Breast epithelium (tissue), 4 donors: ENCODE measurements at regions not wholly inside any gene's neighbourhood (a gene's known extent, or its start where the extent isn't known, plus 50 kb on each side); places are given as distances from the start of the nearest gene placed in this dataset.

Source experiments
- DNase-seq, 2 donors: peaks; one replicate each; pipeline ENCODE4 v3.0.0-alpha.2; 2019; ENCODE audit warnings: low spot score in 2 of 2
- H3K27ac ChIP-seq, 2 donors: fragments of 200-600 bp; sonication (generic) in 1 of 2; one replicate each; pipeline ENCODE4 v1.5.1; 2016 to 2019; ENCODE audit warnings: mild to moderate bottlenecking in 1 of 2
- H3K27me3 ChIP-seq, 2 donors: fragments of 200-600 bp; sonication (generic) in 1 of 2; one replicate each; pipeline versions ENCODE4 v1.5.1 to v1.6.0; 2017 to 2019; ENCODE audit warnings: control low read depth in 1 of 2, mild to moderate bottlenecking in 1 of 2
- H3K36me3 ChIP-seq: fragments of 200-600 bp; one replicate; pipeline ENCODE4 v1.5.1; 2019
- H3K4me1 ChIP-seq, 2 donors: fragments of 200-600 bp; sonication (generic); one replicate each; pipeline ENCODE4 v1.5.1; 2016 to 2019; ENCODE audit warnings: control low read depth in 1 of 2
- H3K4me3 ChIP-seq, 3 donors: fragments of 200-600 bp; sonication (generic); 1 replicate in 2 of 3; 2 replicates in 1 of 3; pipeline ENCODE4 v1.5.1; 2016 to 2019; ENCODE audit warnings: mild to moderate bottlenecking in 3 of 3, moderate library complexity in 2 of 3
- H3K9me3 ChIP-seq, 2 donors: fragments of 200-600 bp; sonication (generic) in 1 of 2; one replicate each; pipeline ENCODE4 v1.5.1; 2016 to 2019; ENCODE audit warnings: control low read depth in 1 of 2
- CTCF ChIP-seq, 3 donors: fragments of 450-650 bp; IDR thresholded peaks; one replicate each; pipeline ENCODE4 v1.5.1; 2016 to 2017; ENCODE audit warnings: antibody characterized with exemption in 3 of 3, mild to moderate bottlenecking in 3 of 3, moderate library complexity in 3 of 3
- POLR2A ChIP-seq: fragments of 450-650 bp; IDR thresholded peaks from one replicate; pipeline ENCODE4 v1.6.1; 2016; ENCODE audit warnings: antibody characterized with exemption, mild to moderate bottlenecking, moderate library complexity
- POLR2AphosphoS5 ChIP-seq, 3 donors: sonication (generic); formaldehyde crosslinking; IDR thresholded peaks; one replicate each; pipeline ENCODE4 v1.6.1; 2017; ENCODE audit warnings: antibody characterized with exemption in 3 of 3
- intact Hi-C: fragments of 100-400 bp; cut with DNase I; formaldehyde crosslinking; loops from one replicate; pipeline ENCODE4 v1.15.1; 2023; ENCODE audit warnings: low total_unique reads

GRCh38 chr1:199067483-199067882 is 428.6 kb downstream of the PTPRC start:
- intact Hi-C loops = no loop called here
- Histone ChIP-seq H3K4me1 (no peaks in the 10 kb centered on the region), H3K9me3 (no peaks in the 10 kb centered on the region), H3K36me3 (no peaks in the 10 kb centered on the region), H3K27me3 (no peaks in the 10 kb centered on the region), H3K4me3 (no peak overlapping the region), H3K27ac (no peak overlapping the region)
- TF ChIP-seq POLR2A = no peak
- no peak for TF ChIP-seq POLR2AphosphoS5 (IDR thresholded peaks at IDR 0.05)
- no peak for DNase-seq

DNA sequence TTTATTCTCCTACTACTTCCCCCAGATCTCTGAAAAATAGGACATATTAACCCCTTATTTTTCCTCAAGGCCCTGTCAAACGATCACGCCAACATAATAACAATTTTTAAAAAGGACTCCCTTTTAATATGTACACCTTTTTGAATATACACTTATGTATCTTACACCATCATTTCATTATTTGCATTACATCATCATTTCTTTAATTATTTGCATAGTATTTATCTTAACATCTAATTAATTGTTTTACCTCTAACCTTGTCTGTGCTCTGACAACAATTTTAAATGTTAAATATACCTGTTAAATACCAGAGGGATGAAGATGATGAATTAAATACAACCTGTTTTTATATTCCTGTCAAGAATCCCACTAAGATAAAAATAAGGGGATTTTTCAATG is 432.2 kb downstream of the PTPRC start:
- Histone ChIP-seq H3K27me3 (no peaks in the 10 kb centered on the region), H3K4me1 (no peaks in the 10 kb centered on the region), H3K9me3 (no peaks in the 10 kb centered on the region), H3K36me3 (no peaks in the 10 kb centered on the region), H3K4me3 (no peak overlapping the region), H3K27ac (no peak overlapping the region)
- no peak for TF ChIP-seq POLR2A
- no peak for TF ChIP-seq CTCF (IDR thresholded peaks at IDR 0.05)
- TF ChIP-seq POLR2AphosphoS5 (IDR thresholded peaks at IDR 0.05) = no peak
- no peak for DNase-seq
- intact Hi-C loops = no loop called here

DNA sequence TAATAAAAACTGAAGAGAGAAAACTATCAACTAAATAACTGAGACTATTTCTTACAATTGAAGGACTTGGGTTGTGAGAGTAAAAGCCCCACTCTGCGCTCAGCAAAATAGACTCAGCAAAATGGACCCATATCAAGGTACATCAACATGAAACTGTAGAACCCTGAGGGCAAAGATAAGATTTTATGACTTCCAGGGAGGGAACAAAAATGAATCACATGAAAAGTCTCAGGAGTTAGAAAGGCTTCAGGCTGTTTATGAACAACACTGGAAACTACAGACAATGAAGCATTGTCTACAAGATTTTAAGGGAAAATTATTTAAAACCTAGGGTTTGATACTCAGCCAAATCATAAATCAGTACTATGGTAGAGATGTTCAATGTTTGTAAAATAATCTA is 434.3 kb downstream of the PTPRC start:
- Histone ChIP-seq H3K4me1 (no peaks in the 10 kb centered on the region), H3K27ac (no peak overlapping the region), H3K4me3 (no peak overlapping the region), H3K9me3 (no peaks in the 10 kb centered on the region), H3K27me3 (no peaks in the 10 kb centered on the region), H3K36me3 (no peaks in the 10 kb centered on the region)
- intact Hi-C loops = no loop called here
- DNase-seq = no peak
- TF ChIP-seq POLR2A (no peak), POLR2AphosphoS5 (IDR thresholded peaks at IDR 0.05) (no peak), CTCF (IDR thresholded peaks at IDR 0.05) (no peak)

- no peak for DNase-seq
- no peaks in the 10 kb centered on the region for H3K4me1 ChIP-seq
- intact Hi-C loops = no loop called here
- no peak overlapping the region for H3K27ac ChIP-seq
- no peaks in the 10 kb centered on the region for H3K27me3 ChIP-seq
- no peak overlapping the region for H3K4me3 ChIP-seq
- no peaks in the 10 kb centered on the region for H3K36me3 ChIP-seq
- H3K9me3 ChIP-seq = no peaks in the 10 kb centered on the region
- TF ChIP-seq CTCF (IDR thresholded peaks at IDR 0.05) (no peak), POLR2AphosphoS5 (IDR thresholded peaks at IDR 0.05) (no peak), POLR2A (no peak)
Observed at GRCh38 chr1:199075792-199076191, 437.0 kb downstream of the PTPRC start.

DNA sequence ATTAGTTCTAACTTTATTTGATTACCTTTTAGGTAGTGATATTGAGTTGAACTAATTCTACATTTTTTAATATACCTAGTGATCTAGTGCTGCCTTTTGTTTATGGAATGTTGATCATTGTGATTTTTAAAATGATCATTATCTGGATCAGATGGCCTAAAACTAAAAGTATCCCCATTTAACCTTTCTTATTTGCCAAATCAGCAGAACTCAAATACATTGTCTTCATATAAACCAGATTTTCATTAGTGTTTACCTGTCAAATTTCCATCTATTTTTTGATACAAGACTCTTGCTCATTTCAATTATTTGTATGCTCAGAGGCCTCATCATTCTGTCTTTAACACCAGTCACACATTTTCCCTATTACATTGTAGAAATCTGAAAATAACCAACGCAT is 441.2 kb downstream of the PTPRC start:
- no peaks in the 10 kb centered on the region for H3K27me3 ChIP-seq
- no peaks in the 10 kb centered on the region for H3K4me1 ChIP-seq
- no peaks in the 10 kb centered on the region for H3K9me3 ChIP-seq
- intact Hi-C loops = no loop called here
- no peak overlapping the region for H3K4me3 ChIP-seq
- H3K27ac ChIP-seq = no peak overlapping the region
- DNase-seq = no peak
- no peak for TF ChIP-seq POLR2AphosphoS5 (IDR thresholded peaks at IDR 0.05)
- no peak for TF ChIP-seq CTCF (IDR thresholded peaks at IDR 0.05)
- no peak for TF ChIP-seq POLR2A
- H3K36me3 ChIP-seq = no peaks in the 10 kb centered on the region

DNA sequence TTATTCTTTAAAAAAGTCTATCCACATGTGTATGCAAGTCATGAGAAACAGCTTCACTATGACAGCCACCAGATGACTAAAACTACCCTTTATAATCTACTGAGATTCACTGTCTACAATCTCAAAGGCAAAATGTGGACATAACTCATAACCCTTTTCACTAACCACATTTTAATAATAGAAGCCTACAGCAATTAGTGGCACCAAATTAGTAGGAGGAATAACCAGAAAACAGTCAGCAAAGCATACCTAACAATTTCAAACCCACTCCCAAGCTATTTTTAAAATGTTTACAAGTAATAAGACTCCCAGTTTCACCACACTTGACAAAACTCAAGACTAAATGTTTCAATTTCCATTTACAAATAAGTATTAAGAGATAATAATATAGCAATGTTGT is 442.9 kb downstream of the PTPRC start:
- no peaks in the 10 kb centered on the region for H3K4me1 ChIP-seq
- H3K36me3 ChIP-seq = no peaks in the 10 kb centered on the region
- no peak for TF ChIP-seq CTCF (IDR thresholded peaks at IDR 0.05)
- TF ChIP-seq POLR2A = no peak
- no peak for TF ChIP-seq POLR2AphosphoS5 (IDR thresholded peaks at IDR 0.05)
- no peak for DNase-seq
- H3K27me3 ChIP-seq = no peaks in the 10 kb centered on the region
- intact Hi-C loops = no loop called here
- H3K27ac ChIP-seq = no peak overlapping the region
- no peaks in the 10 kb centered on the region for H3K9me3 ChIP-seq
- H3K4me3 ChIP-seq = no peak overlapping the region
